B cell (primary cell): ENCODE measurements at regions not wholly inside any gene's neighbourhood (a gene's known extent, or its start where the extent isn't known, plus 50 kb on each side); places are given as distances from the start of the nearest gene placed in this dataset.

Experiments
- CTCF ChIP-seq: fragments of 200-600 bp; IDR thresholded peaks from one replicate; pipeline ENCODE4 v1.8.0; 2022; ENCODE audit warnings: antibody characterized with exemption, mild to moderate bottlenecking
- EZH2 ChIP-seq: IDR thresholded peaks from 2 replicates; pipeline ENCODE4 v1.6.1; 2012; ENCODE audit warnings: borderline replicate concordance, low read depth, mild to moderate bottlenecking, moderate library complexity, low read length; ENCODE audit not compliant: insufficient read depth, poor library complexity, severe bottlenecking

DNA sequence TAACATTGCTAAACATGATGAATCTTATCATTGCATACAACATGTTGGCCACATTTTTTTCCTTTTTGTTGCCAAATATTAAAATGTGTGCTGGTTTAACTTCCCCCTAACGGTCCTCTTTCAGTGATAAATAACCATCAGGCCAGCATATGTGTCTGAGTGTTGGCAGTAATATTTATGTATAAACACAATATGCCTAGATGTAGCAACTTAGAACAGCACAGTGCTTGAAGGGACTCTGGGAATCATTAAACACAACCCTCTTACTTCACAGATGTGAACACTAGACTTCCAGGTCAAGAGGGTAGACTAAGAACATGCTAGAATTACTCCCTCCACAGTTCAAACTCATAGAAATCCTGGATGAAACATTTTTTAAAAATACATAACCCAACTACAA, 581.8 kb downstream of the PLPP3 start:
- no peak for TF ChIP-seq CTCF
- TF ChIP-seq EZH2: no peak
